ENCODE measurements at regions not wholly inside any gene's neighbourhood (a gene's known extent, or its start where the extent isn't known, plus 50 kb on each side); places are given as distances from the start of the nearest gene placed in this dataset.

DNA sequence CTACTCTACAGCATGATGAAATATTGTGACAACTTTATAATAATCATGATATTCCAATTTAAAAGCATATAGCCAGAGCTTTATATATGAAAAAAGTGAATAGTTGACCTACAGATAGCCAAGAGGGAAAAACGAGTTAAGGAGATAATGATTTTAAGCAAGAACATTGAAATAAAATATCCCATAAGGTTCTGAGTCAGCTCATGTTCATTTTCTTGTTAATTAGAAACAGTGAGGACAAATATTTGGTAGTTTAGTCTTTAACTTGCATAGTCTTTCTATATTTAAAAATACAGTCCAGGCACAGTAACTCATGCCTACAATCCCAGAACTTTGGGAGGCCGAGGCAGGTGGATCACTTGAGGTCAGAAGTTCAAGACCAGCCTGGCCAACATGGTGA, 55.8 kb upstream of the CDH6 start:
- ATAC-seq = no peak

DNA sequence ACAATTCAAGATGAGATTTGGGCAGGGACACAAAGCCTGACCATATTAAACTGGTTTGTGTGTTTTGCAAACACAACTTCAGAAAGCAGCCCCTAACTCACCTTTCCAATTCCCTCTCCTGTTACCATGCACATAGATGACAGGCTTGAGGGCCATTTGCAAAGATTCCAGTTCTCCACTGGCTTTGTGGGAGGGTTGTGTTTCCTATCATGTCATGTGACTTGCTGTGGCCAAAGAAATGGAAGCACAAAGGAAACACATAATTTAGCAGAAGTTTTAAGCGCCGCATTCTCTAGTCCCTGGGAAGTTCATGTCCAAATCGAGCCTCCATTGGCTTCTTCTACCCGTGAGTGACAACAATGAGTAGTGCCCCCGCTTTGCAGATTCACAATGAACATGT, 57.9 kb upstream of the CDH6 start:
- ATAC-seq = no peak

DNA sequence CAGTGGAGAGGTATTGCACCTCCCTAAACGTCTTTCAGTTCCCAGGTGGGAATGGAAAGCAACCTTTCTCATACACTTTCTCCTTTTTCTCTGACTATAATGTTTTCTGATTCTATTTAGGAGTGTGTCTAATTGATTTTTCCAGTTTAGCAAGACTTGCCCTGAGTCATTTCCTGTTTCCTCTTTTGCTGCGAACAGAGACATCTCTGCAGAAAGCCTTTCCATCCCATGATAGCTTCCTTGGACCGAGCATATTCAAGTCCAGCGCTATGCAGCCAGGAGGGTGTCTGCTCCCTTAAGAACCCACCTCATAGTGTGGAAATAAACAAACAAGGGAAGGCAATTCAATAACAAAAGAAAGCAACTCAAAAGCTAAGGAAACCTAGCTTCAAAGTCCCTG, 60.0 kb upstream of the CDH6 start:
- no peak for ATAC-seq

DNA sequence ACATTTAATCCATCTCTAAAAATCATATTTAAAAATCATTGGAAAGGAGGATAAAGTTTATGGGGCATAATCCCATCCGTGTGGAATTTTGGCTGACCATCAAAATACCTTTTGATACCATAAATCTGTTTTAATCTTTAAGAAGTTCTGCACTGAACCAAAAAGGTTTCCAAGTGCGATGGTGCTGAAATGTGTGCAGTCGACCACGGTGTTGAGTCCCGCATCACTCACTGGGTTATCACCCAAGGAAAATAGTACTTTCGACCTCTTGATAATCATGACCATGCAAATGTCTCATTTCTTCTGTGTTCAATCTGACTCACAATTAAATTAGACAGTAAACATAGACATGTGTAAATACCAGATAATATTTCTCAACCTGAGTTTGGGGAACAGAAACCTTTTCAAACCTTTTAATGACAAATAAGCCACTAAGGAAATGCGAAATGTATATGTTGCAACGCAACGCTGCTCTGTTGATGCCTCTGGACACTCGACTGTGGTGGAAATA, 62.0 kb upstream of the CDH6 start:
- no peak for ATAC-seq

DNA sequence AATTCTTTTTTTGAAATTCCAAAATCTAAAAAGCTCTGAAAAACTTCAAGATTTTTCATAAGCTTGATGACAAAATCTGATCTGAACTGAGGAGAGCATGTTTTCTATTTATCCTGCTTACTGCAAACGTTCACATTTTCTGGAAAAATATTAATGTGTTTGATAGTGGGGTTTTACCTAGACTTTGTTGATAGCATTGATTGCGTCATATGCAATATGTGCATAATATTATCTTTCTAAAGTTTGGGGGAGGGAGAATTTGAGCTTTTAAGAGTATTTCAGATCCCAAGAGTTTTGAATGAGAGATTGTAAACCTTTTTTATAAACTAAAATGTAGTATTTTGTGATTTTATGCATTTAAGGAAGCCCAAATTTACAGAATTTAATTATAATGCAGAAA, 62.8 kb upstream of the CDH6 start:
- ATAC-seq = no peak

DNA sequence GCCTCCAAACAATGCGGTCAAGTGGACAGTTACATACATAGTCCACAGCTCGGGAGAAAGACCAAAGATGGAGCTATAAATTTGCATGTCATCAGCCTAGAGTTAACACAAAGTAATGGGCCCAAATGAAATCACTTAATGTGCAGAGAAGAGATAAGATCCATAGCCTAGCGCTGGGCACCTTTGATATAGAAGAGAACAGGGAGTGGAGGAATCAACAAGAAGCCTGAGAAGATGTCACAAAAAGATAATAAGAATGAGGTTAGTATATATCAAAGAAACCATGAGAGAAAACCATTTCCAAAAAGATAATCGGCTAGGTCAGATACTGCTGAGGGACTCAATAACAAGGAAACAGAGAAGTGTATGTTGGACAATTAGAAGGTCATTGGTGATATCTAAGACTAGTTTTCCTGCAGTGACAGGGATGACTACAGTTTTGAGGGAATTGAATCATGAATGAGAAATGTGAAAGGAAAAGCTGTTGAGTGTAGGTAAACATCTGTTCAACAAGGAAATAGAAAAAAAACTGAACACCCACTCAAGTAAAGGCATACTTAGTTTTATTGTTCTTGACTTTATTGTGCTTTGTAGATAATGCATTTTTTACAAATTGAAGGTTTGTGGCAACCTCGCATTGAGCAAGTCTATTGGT, 68.7 kb upstream of the CDH6 start:
- no peak for ATAC-seq

DNA sequence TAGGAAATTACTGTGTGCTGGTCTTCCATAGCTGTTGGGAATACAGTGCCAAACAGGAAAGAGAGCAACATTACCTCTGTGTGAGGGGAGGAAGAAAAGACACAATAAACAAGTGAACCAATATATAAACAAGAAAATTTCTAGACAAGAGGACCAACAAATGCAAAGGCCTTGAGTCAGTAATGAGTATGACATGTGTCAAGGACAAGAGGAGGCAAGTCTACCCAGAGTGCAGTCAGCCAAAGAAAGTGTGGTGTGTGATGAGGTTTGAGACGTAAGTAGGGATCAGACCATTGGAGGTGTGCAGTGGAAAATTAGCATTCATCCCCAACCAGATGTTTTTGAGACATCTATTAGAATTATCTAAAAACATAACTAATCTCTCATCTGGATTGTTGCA, 69.5 kb upstream of the CDH6 start:
- ATAC-seq = no peak

DNA sequence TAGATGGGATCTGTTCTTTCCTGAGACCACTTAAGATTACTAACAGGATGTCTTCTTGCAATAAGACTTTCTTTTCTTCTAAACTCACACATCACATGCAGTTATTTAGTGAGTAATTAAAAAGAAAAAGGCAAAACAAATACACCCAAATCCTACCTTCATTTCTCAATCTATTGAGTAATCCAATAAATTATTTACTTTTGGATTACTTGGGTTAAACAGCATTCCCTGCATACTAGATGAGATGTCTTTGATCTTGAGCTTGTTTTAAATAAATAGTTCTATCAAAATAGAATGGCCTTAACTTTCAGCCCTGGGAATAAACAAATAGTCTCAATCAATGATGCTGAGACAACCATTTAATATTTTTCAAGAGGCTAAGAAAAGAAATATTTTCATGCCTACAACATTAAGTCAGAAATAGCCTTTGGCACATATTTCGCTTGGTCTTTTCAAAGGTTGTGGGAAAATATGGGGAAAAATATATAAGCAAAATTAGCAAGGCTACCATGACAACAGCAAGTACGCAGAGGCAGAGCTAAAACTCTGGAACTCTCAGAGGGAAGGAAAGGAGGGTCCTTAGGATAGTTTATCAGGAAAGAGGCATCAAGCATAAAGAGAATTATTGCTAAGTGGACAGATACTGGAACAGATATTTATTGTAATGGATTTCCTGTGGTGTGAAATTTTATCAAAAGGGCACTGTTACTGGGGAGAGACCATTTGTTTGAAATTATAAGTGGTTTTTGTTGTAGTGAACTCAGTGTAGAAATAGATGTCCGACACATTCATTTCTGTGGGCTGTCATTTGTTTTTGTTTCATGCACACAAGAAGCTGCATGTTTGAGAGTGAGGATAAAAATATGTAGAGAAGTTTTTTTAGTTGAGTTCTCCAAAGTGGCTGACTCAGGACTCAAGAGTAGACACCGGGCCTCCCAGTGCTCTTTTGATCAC, 70.2 kb upstream of the CDH6 start:
- no peak for ATAC-seq

DNA sequence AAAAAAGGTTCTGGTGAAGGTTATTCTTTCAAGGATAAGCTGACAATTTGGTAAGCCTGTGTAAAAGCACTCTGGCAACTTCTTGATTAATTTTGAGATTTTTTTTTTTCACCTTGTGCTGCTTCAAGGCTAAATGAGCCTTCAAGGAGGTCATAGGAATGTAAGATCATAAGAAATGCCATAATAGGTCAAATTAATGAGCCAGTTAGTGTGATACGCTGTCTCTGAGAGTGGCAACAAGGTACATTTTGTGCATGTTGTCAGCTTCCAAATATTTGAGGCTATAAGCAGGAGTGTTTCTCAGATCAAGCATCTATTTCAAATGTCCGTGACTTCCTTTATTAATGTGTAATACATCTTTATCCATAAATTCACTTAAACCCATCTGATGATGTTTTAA, 72.3 kb upstream of the CDH6 start:
- ATAC-seq = no peak

DNA sequence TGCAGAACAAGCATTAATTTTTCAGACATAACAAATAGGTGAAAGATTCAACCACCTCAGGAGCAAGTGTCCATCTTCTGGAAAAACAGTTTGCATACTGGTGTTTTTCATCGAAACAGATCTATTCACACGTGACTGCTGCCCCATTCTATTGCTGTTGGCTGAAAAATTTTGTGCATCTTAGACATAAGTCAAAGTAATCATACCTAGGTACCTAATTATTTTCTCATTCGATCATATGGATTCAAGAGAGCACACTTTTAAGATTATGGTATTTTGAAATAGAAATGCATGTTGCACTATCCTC, 72.9 kb upstream of the CDH6 start:
- ATAC-seq = no peak

DNA sequence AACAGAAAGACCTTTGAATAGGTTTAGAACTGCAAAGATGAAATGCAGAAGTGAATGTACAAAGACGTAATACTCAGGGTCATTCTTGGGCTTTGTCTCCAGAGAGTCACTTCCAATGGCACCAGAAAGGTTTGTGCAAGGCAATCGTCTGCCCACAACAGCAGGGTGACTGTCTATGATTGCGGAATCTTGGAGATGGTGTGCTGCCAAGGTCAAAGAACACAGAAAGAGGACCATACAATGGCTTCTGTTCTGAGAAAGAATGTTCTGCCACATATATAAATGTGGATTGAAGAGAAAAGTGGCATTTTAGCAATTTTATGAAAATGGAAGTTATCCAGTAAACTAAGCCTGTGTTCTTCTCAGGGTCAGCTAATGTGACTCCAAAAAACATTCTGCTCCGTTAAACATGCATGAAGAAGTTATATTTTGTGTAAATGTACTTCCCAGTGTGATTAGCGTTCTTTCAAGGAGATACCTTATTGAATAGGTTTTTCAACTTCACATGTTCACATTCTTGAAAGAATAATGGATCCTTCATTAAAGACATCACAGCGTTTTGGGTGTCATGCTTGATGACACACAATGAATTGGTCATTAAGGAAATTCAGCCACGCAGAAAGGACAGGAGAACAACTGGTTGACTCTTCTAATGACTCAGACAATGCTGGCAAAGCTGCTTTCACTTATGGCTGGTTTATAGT, 73.4 kb upstream of the CDH6 start:
- ATAC-seq = no peak

DNA sequence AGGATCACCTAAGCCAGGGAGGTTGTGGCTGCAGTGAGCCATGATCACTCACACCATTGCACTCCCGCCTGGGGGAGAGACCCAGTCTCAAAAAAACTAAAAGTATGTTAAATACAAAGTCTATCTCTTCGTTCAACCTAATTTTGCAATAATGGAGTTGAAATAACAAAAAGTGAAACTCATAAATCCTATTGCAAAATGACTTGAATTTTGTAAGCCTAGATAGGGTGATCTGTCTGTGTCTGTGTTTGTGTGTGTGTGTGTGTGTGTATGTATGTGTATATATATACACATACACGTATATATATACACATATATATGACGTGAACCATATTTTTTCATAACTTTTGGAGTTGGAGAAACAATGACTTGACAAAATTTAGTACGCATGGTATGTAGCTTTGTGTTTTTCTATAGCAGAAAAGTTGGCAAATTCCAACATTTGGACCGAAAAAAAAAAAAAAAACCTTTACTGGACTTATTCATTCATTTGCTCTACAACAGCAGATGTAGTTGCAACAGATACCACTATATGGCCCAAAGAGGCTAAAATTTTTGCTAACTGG, 76.9 kb upstream of the CDH6 start:
- no peak for ATAC-seq

DNA sequence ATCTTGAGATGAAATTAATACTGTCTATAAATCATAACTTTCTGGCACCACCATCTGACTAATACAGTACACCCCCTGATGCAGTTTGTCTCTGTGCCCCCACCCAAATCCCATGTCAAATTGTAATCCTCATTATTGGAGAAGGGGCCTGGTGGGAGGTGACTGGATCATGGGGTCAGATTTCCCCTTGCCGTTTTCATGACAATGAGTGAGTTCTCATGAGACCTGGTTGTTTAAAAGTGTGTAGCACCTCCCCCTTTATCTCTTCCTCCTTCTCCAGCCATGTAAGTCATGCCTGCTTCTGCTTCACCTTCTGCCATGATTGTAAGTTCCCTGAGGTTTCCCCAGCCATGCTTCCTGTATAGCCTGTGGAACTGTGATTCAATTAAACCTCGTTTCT, 78.7 kb upstream of the CDH6 start:
- no peak for ATAC-seq

DNA sequence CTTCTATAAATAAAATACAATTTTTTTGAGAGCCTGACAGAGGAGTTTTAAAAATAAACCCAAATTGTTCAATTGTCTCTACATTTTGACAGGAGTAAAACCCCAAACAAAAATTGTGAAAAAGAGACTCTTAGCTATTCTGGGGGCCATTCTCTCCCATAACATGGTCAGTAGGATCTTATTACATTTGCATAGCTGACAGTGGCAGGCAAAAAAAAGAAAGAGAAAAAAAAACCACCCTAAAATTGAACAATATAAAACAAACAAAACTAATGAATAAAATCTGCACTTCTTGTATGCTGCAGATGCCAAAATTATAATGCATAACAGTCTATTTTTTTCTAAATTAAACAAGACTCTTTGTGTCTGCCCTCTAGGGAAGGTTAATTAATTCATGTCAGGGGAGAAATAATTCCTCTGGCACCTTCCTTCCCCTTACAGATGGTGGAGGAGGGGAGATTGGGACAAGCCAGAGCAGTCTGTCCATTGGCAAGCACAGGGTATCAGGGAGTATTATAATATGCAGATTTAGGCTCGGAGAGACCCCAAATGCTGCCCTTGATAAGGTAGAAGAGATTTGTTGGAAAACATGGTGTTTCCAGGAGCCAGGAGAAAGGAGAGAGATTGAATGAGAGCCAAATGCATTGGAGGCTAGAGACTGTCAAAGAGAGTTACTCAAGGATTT, 79.7 kb upstream of the CDH6 start:
- ATAC-seq = no peak

DNA sequence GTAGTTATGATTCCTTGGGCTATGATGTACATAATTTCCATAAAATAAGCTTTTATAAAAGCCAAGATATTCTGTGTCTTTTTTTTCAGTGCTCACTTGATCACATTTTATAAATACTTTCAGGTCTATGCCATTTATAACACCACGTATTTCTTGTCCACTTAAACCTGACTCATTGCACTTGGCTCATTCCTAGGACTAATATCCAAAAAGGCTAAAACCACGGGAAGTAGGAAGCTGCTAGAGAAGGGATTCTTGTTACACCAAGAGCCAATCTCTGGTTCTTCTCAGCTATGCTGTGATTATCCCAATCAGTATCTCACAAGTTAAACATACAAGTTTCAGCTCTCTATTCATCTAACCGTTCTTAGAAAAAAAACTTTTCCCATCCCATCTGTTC, 80.4 kb upstream of the CDH6 start:
- ATAC-seq = no peak

DNA sequence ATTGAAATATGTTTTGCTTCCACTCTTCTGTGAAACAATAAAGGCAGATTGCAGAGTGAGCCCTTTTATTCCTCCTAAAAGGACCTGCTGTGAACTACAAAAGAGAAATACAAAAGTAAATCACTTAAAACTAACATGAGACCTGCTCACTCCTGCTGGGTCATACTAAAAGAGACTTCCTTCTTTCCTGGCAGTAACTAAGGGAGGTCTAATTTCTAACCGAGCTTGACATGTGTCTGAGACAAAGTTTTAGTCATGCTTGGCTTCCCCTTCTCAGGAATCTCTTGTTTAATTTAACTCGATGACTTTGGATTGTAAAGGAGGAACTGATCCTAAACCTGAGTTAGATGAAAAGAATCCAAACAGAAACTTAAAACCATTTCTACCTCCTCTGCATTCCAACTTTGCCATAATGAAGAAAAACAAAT, 86.4 kb upstream of the CDH6 start:
- no peak for ATAC-seq

DNA sequence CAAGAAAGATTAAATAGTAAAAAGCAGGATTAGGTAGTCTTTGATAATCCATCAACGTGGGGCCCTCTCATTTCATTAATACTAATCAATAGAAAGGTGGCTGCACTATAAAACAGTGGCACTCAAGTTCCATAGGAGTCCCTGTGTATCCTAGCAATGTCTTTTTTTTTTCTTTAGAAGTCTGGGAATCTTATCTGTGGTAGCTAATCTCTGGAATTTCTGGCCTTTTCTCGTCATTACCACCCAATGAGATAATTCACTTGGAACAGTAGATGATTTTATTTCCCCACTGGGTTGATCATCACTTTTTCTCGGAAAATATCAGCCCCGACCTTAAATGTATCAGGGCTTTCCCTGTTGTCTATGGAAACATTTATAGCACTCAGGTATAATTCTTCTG, 86.8 kb upstream of the CDH6 start:
- ATAC-seq = no peak

DNA sequence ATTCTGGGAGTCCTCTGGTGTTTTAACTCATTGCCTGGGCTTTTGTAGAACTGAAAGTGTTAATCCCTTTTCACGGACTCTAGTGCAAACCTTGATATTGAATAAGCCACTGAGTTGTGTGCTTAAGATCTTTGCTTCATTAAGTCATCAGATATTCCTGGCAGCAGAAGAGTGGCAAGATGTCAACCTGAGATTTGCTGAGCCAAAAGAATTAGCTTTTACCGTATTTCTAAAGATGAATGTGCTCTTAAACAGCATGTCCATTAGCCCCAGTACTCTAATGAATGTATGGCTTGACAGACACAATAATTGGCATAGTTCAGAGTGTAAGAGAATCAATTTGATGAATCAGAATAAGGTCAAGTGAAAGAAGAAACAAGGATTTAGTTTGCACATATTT, 87.2 kb upstream of the CDH6 start:
- no peak for ATAC-seq

DNA sequence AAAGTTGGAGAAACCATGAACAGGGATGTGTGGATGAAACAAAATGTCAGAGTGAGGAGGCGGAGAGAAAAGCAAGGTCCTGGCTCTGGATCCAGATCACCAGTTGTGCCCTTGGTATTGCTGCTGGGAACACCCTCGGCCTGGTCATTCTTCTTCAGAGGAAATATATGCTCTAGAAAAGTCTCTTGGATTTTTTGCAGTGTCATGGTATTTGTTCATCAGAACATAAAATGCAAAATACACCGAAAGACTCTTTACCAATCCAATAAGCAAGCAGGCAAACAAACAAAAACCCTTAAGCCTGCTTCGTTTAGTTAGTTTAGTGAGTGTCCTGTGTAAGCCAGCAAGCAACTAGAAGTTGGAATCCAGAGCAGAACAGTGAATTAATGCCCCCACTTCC, 88.7 kb upstream of the CDH6 start:
- ATAC-seq = no peak

DNA sequence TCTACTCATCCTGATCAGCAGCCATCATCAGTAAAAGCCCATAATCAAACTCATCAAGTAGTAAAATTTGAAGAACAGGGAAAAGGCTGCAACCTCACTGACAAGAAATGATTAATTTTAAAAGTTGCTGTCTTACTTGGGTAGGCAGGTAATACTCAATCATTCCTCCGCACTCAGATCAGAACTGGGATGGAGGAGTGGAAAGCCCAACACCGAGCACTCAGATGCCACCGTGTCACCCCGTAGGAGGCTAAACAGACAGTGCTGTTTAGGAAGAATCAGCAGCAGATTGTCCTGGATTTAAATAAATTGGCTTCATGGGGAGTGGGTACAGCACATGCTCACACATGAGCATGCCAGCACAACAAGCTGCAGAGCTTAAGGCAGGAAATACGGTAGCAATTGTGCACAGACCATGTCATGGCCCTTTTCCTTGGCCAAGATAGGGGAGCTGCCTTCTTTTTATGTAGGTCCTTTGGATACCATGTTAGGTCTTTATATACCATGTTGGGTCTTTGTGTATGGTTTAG, 92.6 kb upstream of the CDH6 start:
- no peak for ATAC-seq

DNA sequence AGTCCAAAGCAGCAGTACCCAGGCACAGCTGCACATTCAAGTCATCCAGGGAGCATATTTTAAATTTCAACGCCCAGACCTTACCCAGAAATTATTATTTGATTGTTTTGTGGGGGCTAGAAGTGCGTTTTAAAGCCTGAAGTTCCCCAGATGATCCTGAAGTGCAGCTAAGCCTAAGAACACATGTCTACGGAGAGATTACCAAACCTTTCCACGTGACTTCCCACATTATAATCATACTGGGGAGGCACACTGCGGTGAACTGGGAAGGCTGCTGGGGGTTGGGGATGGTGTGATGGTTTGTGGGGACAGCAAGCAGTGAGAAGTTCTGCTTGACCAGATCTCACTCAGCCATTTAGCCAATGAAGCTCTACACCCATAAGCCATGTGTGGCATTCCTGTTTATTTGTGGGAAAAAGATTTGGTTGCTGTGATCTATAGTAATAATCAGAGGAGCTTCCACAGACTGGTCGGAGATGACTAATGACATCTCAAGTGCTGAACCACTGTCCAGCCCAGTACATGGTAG, 93.4 kb upstream of the CDH6 start:
- no peak for ATAC-seq

DNA sequence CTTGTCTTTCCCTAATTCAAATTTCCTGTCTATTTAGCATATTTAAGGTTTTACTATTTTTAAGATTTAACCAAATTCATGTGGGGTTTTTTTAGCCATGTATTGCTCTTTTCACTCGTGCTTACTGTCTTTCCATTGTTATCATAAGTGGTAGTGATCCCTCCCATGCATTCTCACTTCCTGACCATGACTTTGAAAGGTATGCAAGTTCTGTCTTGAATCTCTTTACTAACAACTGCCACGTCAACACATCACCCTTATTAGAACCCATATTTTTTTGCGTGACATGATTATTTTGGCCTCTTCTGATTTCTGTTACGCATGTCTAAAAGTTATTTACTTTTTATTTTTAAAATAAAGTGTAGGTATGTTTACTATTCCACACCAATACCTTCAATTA, 94.7 kb upstream of the CDH6 start:
- ATAC-seq = no peak
